RWPE2 (cell line): ENCODE measurements at regions not wholly inside any gene's neighbourhood (a gene's known extent, or its start where the extent isn't known, plus 50 kb on each side); places are given as distances from the start of the nearest gene placed in this dataset.

Experiments used
- ATAC-seq: fragments of 200-7000 bp; cut with Tn5 transposase; 3 replicates; pipeline ENCODE4 v1.9.1; 2021; ENCODE audit warnings: low read depth
- DNase-seq: peaks from one replicate; pipeline ENCODE4 v3.0.0-alpha.2; 2020; ENCODE audit warnings: low spot score
- H3K27ac ChIP-seq: fragments of 450-650 bp; 2 replicates; pipeline ENCODE4 v1.5.1; 2017; ENCODE audit warnings: mild to moderate bottlenecking; ENCODE audit not compliant: poor library complexity, severe bottlenecking
- H3K27me3 ChIP-seq: fragments of 250-450 bp; sonication (Bioruptor Pico); 2 replicates; pipeline ENCODE4 v1.5.1; 2021; ENCODE audit warnings: mild to moderate bottlenecking, moderate library complexity; ENCODE audit not compliant: insufficient read depth, poor library complexity, severe bottlenecking
- H3K36me3 ChIP-seq: fragments of 250-450 bp; sonication (Bioruptor Pico); 2 replicates; pipeline ENCODE4 v1.5.1; 2020; ENCODE audit warnings: low read depth, mild to moderate bottlenecking, moderate library complexity
- H3K4me1 ChIP-seq: fragments of 250-450 bp; sonication (Bioruptor Pico); 2 replicates; pipeline ENCODE4 v1.5.1; 2021; ENCODE audit warnings: mild to moderate bottlenecking, moderate library complexity; ENCODE audit not compliant: insufficient read depth, poor library complexity, severe bottlenecking
- H3K4me3 ChIP-seq: fragments of 250-450 bp; sonication (Bioruptor Pico); 2 replicates; pipeline ENCODE4 v1.5.1; 2021; ENCODE audit warnings: mild to moderate bottlenecking, moderate library complexity; ENCODE audit not compliant: severe bottlenecking
- H3K9me3 ChIP-seq: fragments of 250-450 bp; sonication (Bioruptor Pico); 2 replicates; pipeline ENCODE4 v1.5.1; 2021; ENCODE audit warnings: mild to moderate bottlenecking, moderate library complexity; ENCODE audit not compliant: severe bottlenecking
- TF ChIP-seq, protein P1 (sequence below): fragments of 450-650 bp; IDR thresholded peaks from one replicate; pipeline ENCODE4 v1.5.1; 2017; ENCODE audit warnings: mild to moderate bottlenecking, moderate library complexity; ENCODE audit not compliant: poor library complexity, severe bottlenecking

DNA sequence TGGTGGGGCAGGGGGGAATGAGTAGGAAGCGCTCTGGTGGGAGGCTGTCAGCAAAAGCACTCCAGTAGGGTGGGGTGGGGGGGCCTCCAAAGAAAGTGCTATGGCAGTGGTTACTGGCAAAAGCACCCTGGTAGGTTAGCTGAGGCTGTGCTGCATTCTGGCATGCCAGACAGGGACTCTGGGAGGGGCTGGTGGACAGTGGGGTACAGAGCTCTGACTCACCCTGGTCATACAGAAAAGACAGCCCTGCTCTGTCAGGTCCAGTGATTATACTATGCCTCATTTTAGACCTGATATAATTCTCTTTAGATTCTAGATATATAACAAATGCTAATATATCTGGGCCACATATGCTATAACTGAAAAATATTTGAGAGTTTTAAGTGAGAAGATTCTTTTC is 82.8 kb upstream of the CPNE4 start:
- TF ChIP-seq, protein P1, sequence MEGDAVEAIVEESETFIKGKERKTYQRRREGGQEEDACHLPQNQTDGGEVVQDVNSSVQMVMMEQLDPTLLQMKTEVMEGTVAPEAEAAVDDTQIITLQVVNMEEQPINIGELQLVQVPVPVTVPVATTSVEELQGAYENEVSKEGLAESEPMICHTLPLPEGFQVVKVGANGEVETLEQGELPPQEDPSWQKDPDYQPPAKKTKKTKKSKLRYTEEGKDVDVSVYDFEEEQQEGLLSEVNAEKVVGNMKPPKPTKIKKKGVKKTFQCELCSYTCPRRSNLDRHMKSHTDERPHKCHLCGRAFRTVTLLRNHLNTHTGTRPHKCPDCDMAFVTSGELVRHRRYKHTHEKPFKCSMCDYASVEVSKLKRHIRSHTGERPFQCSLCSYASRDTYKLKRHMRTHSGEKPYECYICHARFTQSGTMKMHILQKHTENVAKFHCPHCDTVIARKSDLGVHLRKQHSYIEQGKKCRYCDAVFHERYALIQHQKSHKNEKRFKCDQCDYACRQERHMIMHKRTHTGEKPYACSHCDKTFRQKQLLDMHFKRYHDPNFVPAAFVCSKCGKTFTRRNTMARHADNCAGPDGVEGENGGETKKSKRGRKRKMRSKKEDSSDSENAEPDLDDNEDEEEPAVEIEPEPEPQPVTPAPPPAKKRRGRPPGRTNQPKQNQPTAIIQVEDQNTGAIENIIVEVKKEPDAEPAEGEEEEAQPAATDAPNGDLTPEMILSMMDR, result no peak
- Histone ChIP-seq H3K27me3 (no peaks in the 10 kb centered on the region), H3K4me1 (no peaks in the 10 kb centered on the region), H3K9me3 (no peaks in the 10 kb centered on the region), H3K27ac (no peak overlapping the region), H3K36me3 (no peaks in the 10 kb centered on the region), H3K4me3 (no peak overlapping the region)
- DNase-seq, result no peak
- ATAC-seq, result peak; percentile 35; the same call in 1 of the 3 replicates

DNA sequence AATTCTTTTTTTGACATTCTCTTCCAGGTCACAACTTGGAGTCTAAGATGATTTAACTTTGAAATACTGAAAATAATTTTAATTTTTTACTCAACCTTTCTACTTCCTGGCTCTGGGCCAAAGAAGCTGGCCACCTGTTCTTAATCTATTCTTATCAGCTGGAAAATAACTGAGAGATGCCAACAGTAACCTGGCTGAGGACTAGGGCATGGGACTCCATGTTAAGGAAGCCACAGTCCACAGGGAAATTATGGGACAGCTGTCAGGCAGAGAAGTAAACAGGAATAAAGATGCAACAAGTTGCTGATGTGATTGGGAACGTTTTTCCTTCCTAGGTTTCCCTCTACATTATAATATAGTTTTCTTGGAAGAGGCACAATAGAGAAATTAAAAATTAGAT is 84.7 kb upstream of the CPNE4 start:
- H3K27me3 ChIP-seq, result no peaks in the 10 kb centered on the region
- H3K9me3 ChIP-seq, result no peaks in the 10 kb centered on the region
- H3K4me1 ChIP-seq, result no peaks in the 10 kb centered on the region
- TF ChIP-seq, protein P1, result no peak
- H3K4me3 ChIP-seq, result no peak overlapping the region
- no peak overlapping the region for H3K27ac ChIP-seq
- no peaks in the 10 kb centered on the region for H3K36me3 ChIP-seq
- ATAC-seq (no peak), DNase-seq (no peak)

DNA sequence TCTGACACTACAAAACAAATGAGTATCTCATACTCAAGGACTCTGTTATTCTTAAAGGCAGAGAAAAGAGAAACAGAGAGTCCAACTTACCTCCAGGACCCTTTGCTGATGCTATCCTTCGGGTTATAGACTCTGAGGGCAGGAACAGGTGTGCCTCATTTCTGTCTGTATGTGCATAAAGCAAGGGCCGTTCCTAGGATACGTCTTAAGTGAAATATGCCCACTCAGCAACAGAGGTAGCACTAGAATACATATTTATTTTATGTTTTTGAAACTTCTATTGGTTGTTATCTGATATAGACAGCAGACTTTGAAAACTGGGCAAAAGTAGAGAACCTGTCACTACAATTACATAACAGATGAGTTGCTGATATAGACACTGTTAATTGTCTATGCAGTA is 89.3 kb upstream of the CPNE4 start:
- no peaks in the 10 kb centered on the region for H3K4me1 ChIP-seq
- no peaks in the 10 kb centered on the region for H3K27me3 ChIP-seq
- no peak overlapping the region for H3K27ac ChIP-seq
- H3K4me3 ChIP-seq, result no peak overlapping the region
- no peaks in the 10 kb centered on the region for H3K9me3 ChIP-seq
- no peaks in the 10 kb centered on the region for H3K36me3 ChIP-seq
- no peak for DNase-seq
- TF ChIP-seq, protein P1, result no peak
- ATAC-seq, result no peak

DNA sequence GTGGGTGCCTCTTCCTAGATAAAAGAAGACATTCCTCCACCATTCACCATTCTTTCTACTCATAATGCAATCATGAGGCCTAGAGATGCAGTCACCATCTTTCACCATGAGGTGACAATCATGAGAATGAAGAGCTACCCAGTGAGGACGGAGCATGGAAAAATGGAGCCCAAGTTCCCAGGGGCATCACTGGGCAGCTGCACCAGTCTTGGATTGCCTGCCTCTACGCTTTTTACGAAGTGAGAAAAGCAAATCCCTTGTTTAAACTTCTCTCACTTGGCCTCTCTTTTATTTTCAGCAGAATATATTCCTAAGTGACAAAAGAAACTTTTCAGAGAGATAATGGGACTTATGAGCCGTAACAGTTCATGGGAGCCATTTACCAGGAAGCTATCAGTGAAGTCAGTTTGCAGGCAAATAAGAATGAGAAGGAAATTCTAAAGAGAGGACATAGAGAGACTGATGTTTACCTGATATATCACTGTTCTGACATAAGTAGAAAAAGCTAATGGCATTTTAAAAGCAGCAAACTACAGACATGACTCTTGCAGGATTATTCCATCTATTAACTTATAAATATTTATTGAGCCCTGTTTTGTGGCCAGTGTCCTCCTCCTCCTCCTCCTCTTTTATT is 90.0 kb upstream of the CPNE4 start:
- H3K9me3 ChIP-seq, result no peaks in the 10 kb centered on the region
- DNase-seq, result no peak
- H3K27ac ChIP-seq, result no peak overlapping the region
- no peak for ATAC-seq
- no peaks in the 10 kb centered on the region for H3K27me3 ChIP-seq
- TF ChIP-seq, protein P1, result no peak
- no peaks in the 10 kb centered on the region for H3K4me1 ChIP-seq
- H3K4me3 ChIP-seq, result no peak overlapping the region
- no peaks in the 10 kb centered on the region for H3K36me3 ChIP-seq

DNA sequence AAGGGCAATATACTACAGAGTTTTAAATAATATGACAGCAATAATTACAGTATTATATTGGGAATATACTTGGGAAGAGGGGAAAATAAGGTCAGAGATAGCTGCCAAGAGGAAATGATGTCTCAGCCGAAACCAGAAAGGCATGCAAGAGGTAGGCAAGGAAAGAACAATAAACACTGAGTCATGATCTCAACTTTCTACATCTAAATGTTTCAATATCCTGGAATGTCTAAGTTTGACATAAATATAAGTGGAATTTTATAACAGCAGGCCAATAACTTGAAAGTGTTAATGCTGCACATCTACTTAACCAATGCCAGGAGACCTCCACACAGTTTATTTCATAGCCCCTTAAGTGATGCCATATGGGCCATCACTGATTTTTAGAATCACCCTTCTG is 99.8 kb upstream of the CPNE4 start:
- DNase-seq (no peak), ATAC-seq (peak; percentile 65)
- Histone ChIP-seq H3K27ac (peak overlapping the region; percentile 99), H3K9me3 (no peaks in the 10 kb centered on the region), H3K36me3 (no peaks in the 10 kb centered on the region), H3K4me1 (peaks cover 38% of the 10 kb centered on the region), H3K4me3 (no peak overlapping the region), H3K27me3 (no peaks in the 10 kb centered on the region)
- TF ChIP-seq, protein P1, result no peak
